HG02938 (cell line): ENCODE measurements at regions not wholly inside any gene's neighbourhood (a gene's known extent, or its start where the extent isn't known, plus 50 kb on each side); places are given as distances from the start of the nearest gene placed in this dataset.

Experiments used
- ATAC-seq: cut with Tn5 transposase; IDR thresholded peaks from one replicate; pipeline ENCODE4 v1.9.1; 2021; ENCODE audit warnings: mild to moderate bottlenecking, moderate library complexity; ENCODE audit not compliant: unreplicated experiment

GRCh38 chr5:67291671-67292070 lies 95.1 kb upstream of the CD180 start:
- ATAC-seq: no peak

GRCh38 chr5:67291066-67291465 lies 94.5 kb upstream of the CD180 start:
- ATAC-seq: no peak

DNA sequence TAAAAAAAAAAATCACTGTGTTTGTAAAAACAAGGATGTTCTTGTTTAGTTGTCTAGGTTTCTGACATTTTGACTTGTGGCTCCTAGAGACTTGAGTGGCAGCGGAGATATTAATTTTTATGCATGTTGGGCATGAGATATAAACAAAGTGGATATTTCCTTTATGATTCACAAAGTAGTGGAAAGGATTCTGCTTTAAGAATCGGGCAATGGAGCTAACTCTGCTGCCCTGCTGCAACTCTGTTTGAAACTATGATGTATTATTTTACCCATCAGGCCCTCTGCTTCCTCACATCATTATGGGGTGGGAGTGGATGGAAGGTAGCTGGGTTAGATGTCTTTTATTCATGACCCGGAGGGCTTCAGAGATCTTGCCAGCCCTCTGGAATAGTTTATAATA lies 94.1 kb upstream of the CD180 start:
- no peak for ATAC-seq

DNA sequence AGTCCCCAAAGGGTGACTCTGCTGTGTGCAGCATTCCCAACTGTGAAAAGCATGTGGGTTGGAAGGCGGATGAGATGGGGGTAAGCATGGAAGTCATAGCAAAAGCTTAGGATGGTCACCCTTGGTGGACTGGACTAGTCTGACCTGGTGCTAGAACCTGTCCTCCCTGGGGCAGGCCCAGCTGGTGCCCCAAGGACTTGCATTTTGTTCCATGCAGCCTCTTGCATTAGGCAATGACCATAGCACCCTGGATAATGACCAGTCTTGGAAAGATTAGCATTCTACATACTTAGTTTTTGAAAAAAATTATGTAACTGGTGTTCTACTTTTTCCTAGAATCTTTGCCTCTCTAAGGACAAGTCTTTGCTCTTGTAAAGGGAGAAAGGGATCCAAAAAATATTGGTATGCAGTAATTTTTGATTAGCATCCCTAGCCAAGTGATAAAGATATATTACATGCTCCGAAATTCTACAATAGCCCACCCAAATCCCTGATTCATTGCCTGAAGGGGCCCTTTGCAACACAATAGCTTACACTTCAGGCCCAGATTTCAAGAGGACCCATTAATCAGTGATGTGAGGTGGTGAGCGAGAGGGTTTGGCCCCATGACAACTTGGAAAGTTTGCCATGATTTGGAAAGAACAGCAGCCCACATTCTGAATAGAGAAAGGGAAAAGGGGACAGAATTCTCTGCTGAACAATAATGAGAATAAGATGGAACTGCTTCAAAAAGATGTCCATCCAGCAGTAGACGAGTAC lies 93.3 kb upstream of the CD180 start:
- no peak for ATAC-seq

DNA sequence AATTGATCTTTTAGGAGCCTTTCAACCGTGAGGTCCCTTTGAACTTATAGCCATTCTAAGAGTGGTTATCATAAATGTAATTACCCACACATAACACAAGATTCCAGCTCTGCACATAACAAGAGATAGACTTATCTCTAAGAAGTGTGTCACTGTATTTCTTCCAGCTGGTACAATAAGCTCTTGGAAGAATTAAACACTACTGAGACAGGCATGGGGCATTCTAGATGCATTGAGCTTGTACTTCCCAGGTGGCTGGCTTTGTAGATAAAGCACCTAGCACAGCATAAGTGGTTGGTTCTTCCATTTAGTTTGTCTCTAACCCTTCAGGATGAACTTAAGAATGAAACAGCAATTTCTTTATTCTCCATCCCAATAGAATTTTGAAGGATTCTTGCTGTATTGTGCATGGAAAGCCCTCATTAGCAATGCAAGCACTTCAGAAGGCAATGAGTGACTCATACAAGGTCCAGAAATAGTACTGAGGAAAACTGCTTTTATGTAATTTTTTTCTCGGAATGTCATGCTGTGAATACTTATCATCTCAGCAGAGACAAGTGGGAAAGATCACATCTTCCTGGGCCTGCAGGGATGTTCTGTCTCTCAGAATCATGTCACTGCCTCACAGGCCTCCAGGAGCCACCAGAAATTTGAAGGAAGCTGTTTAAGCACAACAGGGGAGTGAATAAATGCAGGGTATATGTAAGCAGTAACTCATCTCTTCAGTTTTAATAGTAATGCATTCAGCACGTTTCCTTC lies 91.1 kb upstream of the CD180 start:
- ATAC-seq: no peak

- no peak for ATAC-seq
Observed at GRCh38 chr5:67286006-67286405, 89.4 kb upstream of the CD180 start.

DNA sequence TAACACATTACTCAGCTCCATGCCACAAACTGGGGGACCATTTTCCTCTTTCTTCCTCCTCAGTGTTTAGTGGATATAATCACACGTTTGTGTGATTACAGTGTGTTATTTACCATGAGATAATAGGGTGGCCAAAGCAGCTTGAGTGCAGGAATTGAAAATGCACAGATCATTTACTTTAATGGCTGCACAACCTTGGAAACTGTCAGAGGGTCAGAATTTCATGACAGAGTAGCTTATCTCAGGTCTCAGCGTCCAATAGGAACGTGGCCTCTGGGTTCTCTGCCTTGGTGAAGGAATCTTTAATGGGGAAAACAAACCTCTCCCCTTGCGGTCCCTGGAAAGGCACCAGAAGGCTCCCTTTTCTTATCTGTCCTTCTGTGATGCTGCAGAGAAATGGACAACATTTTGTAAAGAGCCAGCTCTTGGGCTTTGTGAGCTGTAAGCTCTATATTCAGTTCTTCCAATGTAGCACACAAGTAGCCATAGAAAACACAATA lies 87.4 kb upstream of the CD180 start:
- ATAC-seq: no peak

DNA sequence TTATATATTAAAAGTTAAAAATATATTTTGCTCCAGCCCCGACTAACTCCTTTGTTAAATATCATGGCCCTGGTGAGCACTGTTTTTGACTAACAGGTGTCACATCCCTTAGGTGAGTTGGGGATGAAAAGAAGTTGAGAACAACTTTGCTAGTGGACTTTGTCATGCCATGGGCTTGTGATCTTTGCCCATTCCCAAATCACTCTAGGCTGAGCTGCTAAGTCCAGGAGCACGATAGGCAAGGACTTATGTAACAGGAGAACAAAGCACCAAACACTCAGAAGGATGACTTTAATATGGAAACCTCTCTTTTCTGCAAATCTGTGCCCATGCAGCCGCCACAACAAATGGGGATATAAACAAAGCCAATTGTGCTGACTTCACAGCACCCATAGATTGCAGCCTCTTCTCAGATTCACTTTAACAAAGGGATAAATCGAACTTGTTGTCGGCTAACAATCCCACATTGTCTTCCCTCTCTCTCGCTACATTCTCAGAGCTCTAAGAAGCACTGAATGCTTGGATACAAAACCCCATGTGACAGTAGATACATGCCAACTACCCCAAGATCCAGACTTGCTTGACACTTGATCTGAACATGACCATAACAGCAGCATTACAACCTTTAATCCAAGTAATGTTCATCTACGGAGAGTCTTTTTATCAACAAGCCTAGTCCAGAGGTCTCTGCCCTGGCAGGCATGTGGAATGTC lies 86.8 kb upstream of the CD180 start:
- no peak for ATAC-seq

GRCh38 chr5:67281874-67282273 lies 85.3 kb upstream of the CD180 start:
- ATAC-seq: no peak

DNA sequence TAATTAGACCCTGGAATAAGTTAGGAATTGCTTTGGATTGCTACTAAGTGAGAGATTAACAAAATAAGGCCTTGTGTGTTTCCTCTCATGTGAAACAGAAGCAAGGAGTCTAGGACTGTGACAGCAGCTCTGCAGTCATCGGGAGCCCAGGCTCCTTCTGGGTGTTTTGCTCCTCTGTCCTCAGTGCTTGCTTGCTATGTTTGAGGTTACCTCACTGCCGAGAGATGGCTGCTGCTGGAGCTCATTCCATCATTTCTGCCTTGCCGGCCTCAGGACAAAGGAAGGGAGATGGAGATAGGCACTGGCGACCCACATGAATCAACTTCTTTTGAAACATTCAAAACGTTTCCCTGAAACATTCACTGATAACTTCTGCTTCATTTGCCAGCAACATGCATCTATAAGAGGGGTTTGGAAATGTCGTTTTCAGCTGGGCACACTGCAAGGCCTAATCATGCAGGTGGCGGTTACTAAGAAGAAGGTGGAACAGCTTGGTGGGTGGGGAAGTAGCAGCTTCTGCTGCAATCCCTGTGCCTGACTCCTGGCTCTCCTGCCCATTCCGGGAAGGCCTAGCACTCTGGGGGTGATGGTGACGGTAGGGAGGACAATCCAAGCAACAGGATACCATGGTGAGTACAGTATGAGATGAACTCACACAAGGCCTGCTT lies 77.2 kb upstream of the CD180 start:
- no peak for ATAC-seq

GRCh38 chr5:67272453-67273130 lies 76.0 kb upstream of the CD180 start:
- ATAC-seq: no peak

- ATAC-seq: no peak
Observed at GRCh38 chr5:67268231-67269021, 71.8 kb upstream of the CD180 start.

GRCh38 chr5:67267512-67268216 lies 71.1 kb upstream of the CD180 start:
- ATAC-seq: no peak

- ATAC-seq: no peak
Observed at GRCh38 chr5:67266654-67267350, 70.2 kb upstream of the CD180 start.

DNA sequence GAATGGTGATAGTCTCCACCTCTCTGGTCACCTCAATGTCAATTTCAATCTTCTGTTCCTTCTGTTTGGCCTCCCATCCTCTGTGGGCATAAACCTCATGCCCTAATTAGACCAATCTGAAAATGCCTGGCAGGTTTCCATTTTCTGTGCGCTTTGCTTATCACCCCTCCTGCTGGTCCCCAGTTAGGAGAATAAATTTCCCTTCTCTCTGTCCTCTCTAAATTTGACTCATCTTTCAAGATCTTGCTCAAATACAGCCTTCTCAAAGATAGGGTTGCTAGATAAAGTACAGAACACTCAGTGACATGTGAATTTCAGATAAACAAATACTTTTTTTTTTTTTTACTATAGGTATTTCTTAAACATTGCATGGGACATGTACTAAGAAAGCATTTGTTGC lies 69.4 kb upstream of the CD180 start:
- no peak for ATAC-seq

DNA sequence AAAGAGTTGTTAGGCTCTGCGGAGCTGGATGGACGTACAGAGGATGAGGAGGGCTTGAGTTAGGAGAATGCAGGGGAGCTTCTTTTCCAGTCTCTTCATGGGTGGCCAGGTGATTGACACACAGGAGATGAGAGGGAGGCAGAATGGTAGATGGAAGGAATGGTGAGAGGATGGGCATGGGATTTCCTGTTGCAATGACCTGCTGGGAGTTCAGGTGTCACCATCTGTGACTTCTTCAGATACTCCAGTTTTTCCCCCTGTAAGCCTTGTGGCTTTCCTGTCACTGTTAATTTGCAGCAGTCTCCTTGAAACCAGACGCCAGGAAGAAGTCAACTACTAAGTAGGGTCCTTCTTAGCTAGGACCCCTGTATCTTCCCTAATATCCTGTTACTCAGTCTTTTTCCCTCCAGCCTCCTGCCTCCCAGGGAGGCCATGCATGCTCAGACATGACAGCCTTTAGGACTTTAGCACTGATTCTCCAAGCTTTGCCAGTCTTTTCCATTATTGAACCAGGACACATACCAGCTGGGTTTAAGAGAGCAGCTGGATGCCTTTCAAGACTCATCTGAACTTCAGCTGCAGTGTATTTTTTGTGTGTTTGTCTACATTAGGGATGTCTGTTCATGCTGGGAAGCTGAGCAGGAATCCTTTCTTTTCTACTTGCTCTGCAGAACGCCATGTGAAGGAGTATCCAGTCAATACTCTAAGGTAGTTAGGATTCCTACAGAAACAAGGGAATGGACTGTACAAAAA lies 67.2 kb upstream of the CD180 start:
- no peak for ATAC-seq

DNA sequence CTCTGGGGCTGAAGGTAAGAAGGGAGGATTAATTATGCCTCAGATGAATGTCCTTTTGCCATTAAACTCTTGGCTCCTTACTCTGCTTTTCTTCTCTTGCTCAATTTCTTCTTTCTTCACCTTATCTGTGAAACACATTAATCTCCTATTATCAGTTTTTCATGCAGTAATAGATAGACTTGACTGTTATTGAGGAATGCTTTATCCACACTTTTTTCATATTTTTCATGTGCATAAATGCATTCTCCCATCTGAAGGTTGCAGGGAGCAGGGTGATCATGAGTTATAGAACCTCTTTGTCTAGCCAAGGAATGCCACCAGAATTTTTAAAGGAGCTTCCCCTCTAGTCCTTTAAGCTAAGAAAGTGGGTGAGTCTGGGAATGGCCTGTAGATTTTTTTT lies 66.4 kb upstream of the CD180 start:
- ATAC-seq: no peak

DNA sequence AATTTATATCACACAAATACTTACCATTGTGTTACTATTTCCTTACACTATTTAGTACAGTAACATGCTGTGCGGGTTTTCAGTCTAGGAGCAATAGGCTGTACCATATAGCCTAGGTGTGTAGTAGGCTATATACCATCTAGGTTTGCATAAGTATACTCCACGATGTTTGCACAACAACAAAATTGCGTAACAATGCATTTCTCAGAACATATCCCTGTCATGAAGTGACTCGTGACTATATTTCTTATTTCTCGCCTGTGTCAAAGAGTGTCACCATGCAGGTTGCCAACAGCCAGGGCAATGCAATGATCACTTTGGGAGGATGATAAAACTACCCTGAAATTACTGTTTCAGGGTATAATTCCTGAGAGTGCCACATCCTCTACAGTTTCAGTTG lies 65.6 kb upstream of the CD180 start:
- ATAC-seq: no peak
